Colonic mucosa (tissue), 4 donors: ENCODE measurements at regions not wholly inside any gene's neighbourhood (a gene's known extent, or its start where the extent isn't known, plus 50 kb on each side); places are given as distances from the start of the nearest gene placed in this dataset.

Experiments used
- DNase-seq: peaks from one replicate; pipeline ENCODE4 v3.0.0-alpha.2; 2020
- H3K27ac ChIP-seq: fragments of 200-600 bp; one replicate; pipeline ENCODE4 v1.8.0; 2021
- H3K27me3 ChIP-seq: fragments of 200-600 bp; one replicate; pipeline ENCODE4 v1.8.0; 2021
- H3K36me3 ChIP-seq: fragments of 200-600 bp; one replicate; pipeline ENCODE4 v1.8.0; 2021
- H3K4me1 ChIP-seq: fragments of 200-600 bp; one replicate; pipeline ENCODE4 v1.8.0; 2021; ENCODE audit warnings: mild to moderate bottlenecking
- H3K4me3 ChIP-seq: fragments of 200-600 bp; one replicate; pipeline ENCODE4 v1.8.0; 2021
- H3K9ac ChIP-seq, 2 donors: one replicate each; pipeline ENCODE4 v1.7.0; 2013; ENCODE audit warnings: control low read depth in 2 of 2, low read depth in 2 of 2, low read length in 2 of 2
- H3K9me3 ChIP-seq: fragments of 200-600 bp; one replicate; pipeline ENCODE4 v1.8.0; 2021
- CTCF ChIP-seq: fragments of 200-600 bp; IDR thresholded peaks from one replicate; pipeline ENCODE4 v1.8.0; 2022; ENCODE audit warnings: antibody characterized with exemption, mild to moderate bottlenecking
- intact Hi-C: fragments of 100-400 bp; cut with DNase I; formaldehyde crosslinking; loops from one replicate; pipeline ENCODE4 v1.14.1; 2022
- donor health status: healthy.
- donor health status: DM: no; HTN: no; CAD: no.
- donor health status: DM: no; HTN: no; CAD: no.

GRCh38 chr7:33732462-33732861, 172.9 kb upstream of the BMPER start:
- H3K4me1 ChIP-seq, result no peaks in the 10 kb centered on the region
- DNase-seq, result no peak
- no peaks in the 10 kb centered on the region for H3K27me3 ChIP-seq
- H3K9ac ChIP-seq, result no peak overlapping the region
- intact Hi-C loops, result no loop called here
- H3K27ac ChIP-seq, result no peak overlapping the region
- no peaks in the 10 kb centered on the region for H3K36me3 ChIP-seq
- TF ChIP-seq CTCF, result no peak
- no peak overlapping the region for H3K4me3 ChIP-seq
- H3K9me3 ChIP-seq, result no peaks in the 10 kb centered on the region

GRCh38 chr7:33733870-33734650, 171.3 kb upstream of the BMPER start:
- DNase-seq, result peak; percentile 82
- H3K27me3 ChIP-seq, result no peaks in the 10 kb centered on the region
- intact Hi-C loops, result no loop called here
- H3K4me1 ChIP-seq, result no peaks in the 10 kb centered on the region
- H3K36me3 ChIP-seq, result no peaks in the 10 kb centered on the region
- peak overlapping the region in 1 of 2 donors; percentile 43 for H3K9ac ChIP-seq
- no peak for TF ChIP-seq CTCF
- H3K9me3 ChIP-seq, result no peaks in the 10 kb centered on the region
- peak overlapping the region; percentile 1 for H3K4me3 ChIP-seq
- H3K27ac ChIP-seq, result peak overlapping the region; percentile 70

- Histone ChIP-seq H3K36me3 (no peaks in the 10 kb centered on the region), H3K4me1 (no peaks in the 10 kb centered on the region), H3K27ac (no peak overlapping the region), H3K9me3 (no peaks in the 10 kb centered on the region), H3K27me3 (no peaks in the 10 kb centered on the region), H3K9ac (no peak overlapping the region), H3K4me3 (no peak overlapping the region)
- TF ChIP-seq CTCF, result no peak
- intact Hi-C loops, result no loop called here
- no peak for DNase-seq
Observed at GRCh38 chr7:33735403-33735802, 169.9 kb upstream of the BMPER start.

DNA sequence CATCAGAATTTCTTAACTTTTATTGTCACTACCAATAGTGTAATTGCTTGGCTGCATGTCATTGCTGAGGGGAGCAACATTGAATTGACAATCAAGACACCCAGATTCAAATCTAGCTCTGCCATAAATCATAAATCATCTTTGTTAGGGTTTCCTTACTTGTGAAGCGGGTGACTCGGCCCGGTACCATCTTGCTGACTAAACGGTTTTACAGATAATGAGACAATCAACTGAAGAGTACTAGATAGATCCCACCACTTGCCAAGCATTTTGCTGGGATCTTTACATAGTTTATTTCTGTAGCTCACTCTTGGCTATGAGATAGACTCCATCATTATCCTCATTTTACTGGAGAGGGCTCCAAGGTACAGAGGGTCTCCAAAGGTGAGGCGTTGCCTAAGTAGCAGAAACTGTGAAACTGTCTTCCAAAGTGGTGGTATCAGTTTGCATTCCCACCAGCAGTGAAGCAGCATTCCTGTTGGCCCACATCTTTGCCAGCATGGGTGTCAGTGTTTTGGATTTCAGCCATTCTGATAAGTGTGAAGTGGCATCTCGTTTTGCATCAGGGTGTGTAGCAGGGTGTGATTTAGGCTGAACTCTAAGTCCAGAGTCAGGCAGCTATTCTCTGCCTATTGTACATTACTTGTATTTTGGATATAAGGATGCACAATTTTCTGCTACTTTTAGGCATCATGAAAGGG, 168.7 kb upstream of the BMPER start:
- no peaks in the 10 kb centered on the region for H3K27me3 ChIP-seq
- no peak for DNase-seq
- no peaks in the 10 kb centered on the region for H3K36me3 ChIP-seq
- H3K9ac ChIP-seq, result no peak overlapping the region
- H3K9me3 ChIP-seq, result no peaks in the 10 kb centered on the region
- H3K27ac ChIP-seq, result no peak overlapping the region
- TF ChIP-seq CTCF, result no peak
- intact Hi-C loops, result no loop called here
- H3K4me1 ChIP-seq, result no peaks in the 10 kb centered on the region
- no peak overlapping the region for H3K4me3 ChIP-seq

- no peaks in the 10 kb centered on the region for H3K9me3 ChIP-seq
- TF ChIP-seq CTCF, result no peak
- no peaks in the 10 kb centered on the region for H3K27me3 ChIP-seq
- intact Hi-C loops, result no loop called here
- no peak overlapping the region for H3K9ac ChIP-seq
- H3K36me3 ChIP-seq, result no peaks in the 10 kb centered on the region
- no peak for DNase-seq
- H3K4me3 ChIP-seq, result no peak overlapping the region
- H3K27ac ChIP-seq, result no peak overlapping the region
- H3K4me1 ChIP-seq, result no peaks in the 10 kb centered on the region
Observed at GRCh38 chr7:33738260-33738935, 166.9 kb upstream of the BMPER start.
